NCI-H146 (cell line): ENCODE measurements at regions not wholly inside any gene's neighbourhood (a gene's known extent, or its start where the extent isn't known, plus 50 kb on each side); places are given as distances from the start of the nearest gene placed in this dataset.
"Not testable (repeated sequence)": the region's sequence is repeated elsewhere in the genome, so short reads cannot be mapped to it uniquely, and the experiment has no call there.

Experiments
- DNase-seq: peaks from one replicate; lab custom pipeline; 2025; lab: John Stamatoyannopoulos, UW

- DNase-seq = no peak
These were observed 110.3 kb upstream of the TMEM170B start for GRCh38 chr6:11427091-11427722.

- DNase-seq = no peak
These were observed 111.0 kb upstream of the TMEM170B start for GRCh38 chr6:11426571-11426970.

GRCh38 chr6:11425876-11426275, 111.7 kb upstream of the TMEM170B start:
- DNase-seq = no peak

GRCh38 chr6:11425431-11425871, 112.1 kb upstream of the TMEM170B start:
- DNase-seq = no peak

- DNase-seq = no peak
These were observed 113.0 kb upstream of the TMEM170B start for GRCh38 chr6:11424395-11425034.

- no peak for DNase-seq
These were observed 113.9 kb upstream of the TMEM170B start for GRCh38 chr6:11423667-11424066.

GRCh38 chr6:11423072-11423471, 114.5 kb upstream of the TMEM170B start:
- no peak for DNase-seq

- no peak for DNase-seq
These were observed 117.6 kb upstream of the TMEM170B start for GRCh38 chr6:11419763-11420453.

GRCh38 chr6:11418290-11418905, 119.2 kb upstream of the TMEM170B start:
- no peak for DNase-seq

GRCh38 chr6:11416936-11417576, 120.5 kb upstream of the TMEM170B start:
- no peak for DNase-seq

- not testable (repeated sequence) for DNase-seq
These were observed 121.2 kb upstream of the TMEM170B start for GRCh38 chr6:11416099-11416935.

GRCh38 chr6:11415557-11415956, 122.0 kb upstream of the TMEM170B start:
- no peak for DNase-seq

GRCh38 chr6:11414176-11414963, 123.2 kb upstream of the TMEM170B start:
- DNase-seq = no peak

- DNase-seq = no peak
These were observed 123.8 kb upstream of the TMEM170B start for GRCh38 chr6:11413728-11414127.

GRCh38 chr6:11413117-11413687, 124.3 kb upstream of the TMEM170B start:
- DNase-seq = no peak

- DNase-seq = no peak
These were observed 124.9 kb upstream of the TMEM170B start for GRCh38 chr6:11412616-11413015.

GRCh38 chr6:11412011-11412424, 125.5 kb upstream of the TMEM170B start:
- DNase-seq = no peak

GRCh38 chr6:11411593-11411992, 126.0 kb upstream of the TMEM170B start:
- DNase-seq = no peak

- no peak for DNase-seq
These were observed 126.8 kb upstream of the TMEM170B start for GRCh38 chr6:11410539-11411307.
